Epithelial cell of proximal tubule (primary cell): ENCODE measurements at regions not wholly inside any gene's neighbourhood (a gene's known extent, or its start where the extent isn't known, plus 50 kb on each side); places are given as distances from the start of the nearest gene placed in this dataset.

Experiments
- DNase-seq: peaks from one replicate; pipeline ENCODE4 v3.0.0-alpha.2; 2011; ENCODE audit warnings: low read depth
- H3K4me3 ChIP-seq: 2 replicates; pipeline ENCODE4 v1.5.1; 2011; ENCODE audit warnings: low read depth, mild to moderate bottlenecking, low read length
- CTCF ChIP-seq: conservative IDR thresholded peaks from 2 replicates; pipeline ENCODE4 v1.5.1; 2012; ENCODE audit warnings: low read depth, mild to moderate bottlenecking, low read length

DNA sequence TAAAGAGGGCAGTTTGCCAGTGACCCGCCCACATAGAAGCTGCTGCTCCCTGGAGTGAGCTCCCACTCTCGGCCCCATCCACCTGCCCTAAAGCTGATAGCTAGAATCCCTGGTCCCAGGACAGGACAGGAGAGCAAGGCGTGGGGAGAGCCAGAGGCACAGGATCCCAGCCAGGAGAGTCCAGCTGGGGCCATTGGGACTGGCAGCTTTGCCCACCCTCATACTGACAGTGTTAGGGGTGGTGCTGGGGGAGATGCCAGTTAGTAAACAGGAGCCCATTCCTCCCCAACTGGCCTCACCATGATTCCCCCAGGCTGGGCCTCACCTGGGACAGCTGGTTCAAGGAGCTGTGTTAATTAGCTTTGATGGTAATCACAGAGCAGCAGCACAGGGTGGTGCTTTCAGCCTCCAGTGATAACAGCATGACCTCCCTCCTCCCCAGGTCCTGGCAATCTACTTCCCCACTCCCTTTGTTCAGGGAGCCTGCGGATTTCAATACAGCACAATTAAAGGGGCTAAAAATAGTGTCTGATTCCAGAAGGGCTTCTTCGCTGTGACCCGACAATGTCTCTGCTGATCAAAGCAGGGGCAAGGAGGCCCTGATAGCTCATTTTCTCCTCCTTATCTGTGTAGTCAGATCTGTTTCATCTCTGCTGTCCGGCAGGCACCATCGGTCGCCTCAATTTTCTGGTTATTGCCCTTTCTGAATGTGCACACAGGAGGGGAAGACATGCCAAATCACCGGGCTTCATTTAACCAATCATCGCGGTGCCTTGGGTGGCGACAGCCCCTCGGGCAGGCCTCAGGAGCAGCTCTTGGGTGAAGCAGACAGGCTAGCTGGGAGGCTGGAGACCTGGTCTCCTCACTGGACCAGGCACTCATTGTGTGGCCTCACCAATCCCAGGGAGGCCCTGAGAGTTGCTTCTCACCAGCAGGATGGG lies 119.9 kb upstream of the TEX51 start:
- DNase-seq, result no peak
- TF ChIP-seq CTCF, result no peak

DNA sequence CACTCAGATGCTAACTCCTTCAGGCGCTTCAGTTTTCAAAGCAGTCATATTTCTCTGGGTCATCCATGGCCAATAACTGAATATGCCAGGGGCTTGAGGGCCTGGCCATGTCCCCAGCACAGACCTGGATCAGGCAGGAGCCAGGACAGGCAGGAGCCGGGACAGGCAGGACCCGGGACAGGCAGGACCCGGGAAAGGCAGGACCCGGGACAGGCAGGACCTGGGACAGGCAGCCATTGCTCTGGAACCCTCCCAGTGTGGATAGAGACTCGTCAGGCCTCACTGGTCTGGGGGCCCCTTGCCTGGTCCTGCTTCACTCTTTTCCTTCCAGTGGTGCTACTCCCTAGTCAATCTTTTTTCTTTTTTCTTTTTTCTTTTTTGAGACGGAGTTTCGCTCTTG lies 117.5 kb upstream of the TEX51 start:
- DNase-seq, result no peak
- H3K4me3 ChIP-seq, result no peak overlapping the region
- TF ChIP-seq CTCF, result no peak

More for the DNA sequence above, 119.9 kb upstream of the TEX51 start:
- H3K4me3 ChIP-seq, result no peak overlapping the region

DNA sequence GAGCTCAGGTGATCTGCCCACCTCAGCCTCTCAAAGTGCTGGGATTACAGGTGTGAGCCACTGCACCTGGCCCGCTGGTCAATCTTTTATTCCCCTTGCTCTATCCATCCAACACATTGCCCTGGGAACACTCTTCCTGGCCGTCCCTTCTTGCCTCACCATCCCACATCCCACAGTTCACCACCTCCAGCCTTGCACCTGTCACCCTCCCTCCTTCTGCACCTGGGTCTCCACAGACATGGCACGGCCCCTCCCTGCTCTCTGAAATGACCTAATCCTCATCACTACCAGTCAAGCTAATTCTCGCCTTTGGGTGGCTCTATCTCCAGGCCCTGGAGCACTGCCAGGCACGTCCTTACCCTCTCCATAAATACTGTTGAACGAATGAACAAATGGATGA lies 116.9 kb upstream of the TEX51 start:
- no peak overlapping the region for H3K4me3 ChIP-seq
- TF ChIP-seq CTCF, result no peak
- no peak for DNase-seq

DNA sequence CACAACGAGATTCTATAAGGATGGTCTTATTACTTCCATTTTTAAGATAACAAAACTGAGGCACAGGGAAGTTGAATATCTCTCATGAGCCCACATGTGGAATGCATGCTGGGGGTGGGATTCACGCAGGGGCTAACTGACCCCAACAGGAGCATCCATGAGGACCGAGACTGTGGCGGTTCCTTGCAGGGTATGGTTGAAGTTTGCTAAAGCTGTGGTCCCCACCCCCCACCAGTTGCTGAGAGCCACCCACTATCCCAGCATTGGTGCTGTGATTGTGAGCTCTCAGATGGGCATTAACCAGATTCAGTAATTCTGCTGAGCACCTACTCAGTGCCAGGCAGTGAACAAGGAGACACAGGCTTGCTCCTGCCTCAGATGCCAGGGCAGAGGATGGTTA lies 116.0 kb upstream of the TEX51 start:
- no peak for TF ChIP-seq CTCF
- no peak for DNase-seq
- H3K4me3 ChIP-seq, result no peak overlapping the region

DNA sequence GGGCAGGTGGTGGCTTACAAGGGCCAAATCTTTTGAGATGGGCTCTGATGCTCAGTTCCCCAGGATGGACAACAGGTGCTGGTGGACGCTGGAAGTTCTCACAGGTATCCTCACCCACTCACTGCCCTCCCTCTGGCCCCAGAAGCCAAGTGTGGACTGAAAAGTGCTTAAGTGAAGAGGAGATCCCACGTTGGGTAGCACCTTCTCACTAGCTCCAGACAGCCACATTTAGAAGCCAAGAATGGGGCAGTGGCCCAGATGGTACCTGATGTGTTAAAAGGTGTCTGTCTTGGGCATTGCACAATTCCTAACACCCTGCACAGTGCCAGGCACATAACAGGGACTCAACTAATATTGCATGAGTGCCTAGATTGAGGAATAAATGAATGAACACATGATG lies 115.3 kb upstream of the TEX51 start:
- no peak for DNase-seq
- no peak for TF ChIP-seq CTCF
- H3K4me3 ChIP-seq, result no peak overlapping the region

DNA sequence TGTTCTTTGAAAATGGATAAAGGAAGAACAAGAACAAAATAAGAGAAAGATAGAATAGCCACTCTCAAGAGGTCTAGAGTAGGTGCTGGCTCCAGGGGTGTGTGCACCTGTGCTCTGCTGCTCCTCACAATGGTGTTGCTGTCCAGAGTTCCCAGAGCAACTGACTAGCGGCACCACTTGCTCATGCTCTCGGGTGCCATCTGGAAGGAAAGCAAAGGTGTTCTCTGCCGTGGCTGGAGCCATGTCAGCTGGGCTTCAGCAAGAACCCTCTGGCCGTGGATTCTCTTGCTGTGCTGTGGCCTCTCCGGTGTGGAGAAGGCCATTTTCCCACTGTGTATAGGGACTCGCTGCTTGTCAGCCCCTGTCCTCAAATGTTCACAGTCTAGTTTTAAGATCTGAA lies 114.6 kb upstream of the TEX51 start:
- no peak for TF ChIP-seq CTCF
- DNase-seq, result no peak
- H3K4me3 ChIP-seq, result no peak overlapping the region

DNA sequence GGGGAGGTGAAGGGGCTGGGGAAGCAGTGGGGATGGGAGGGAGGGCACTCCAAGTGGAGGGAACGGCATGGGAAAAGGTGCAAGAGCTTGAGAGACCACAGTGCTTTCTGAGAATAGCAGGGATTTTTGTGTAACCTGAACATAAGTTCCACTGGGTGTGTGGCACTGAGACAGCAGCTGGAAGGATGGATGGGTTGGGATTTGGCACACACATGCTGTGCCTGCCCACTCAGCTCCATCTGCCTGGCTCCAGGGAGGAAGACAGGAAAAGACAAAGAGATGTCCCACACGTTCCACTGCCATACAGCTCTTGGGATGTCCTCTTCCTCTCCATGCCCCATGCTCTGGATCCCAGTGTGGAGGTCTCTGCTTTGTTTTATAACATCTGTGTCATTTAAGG lies 114.1 kb upstream of the TEX51 start:
- no peak for TF ChIP-seq CTCF
- no peak for DNase-seq
- no peak overlapping the region for H3K4me3 ChIP-seq
